Uterus (tissue), 2 donors: ENCODE measurements at regions not wholly inside any gene's neighbourhood (a gene's known extent, or its start where the extent isn't known, plus 50 kb on each side); places are given as distances from the start of the nearest gene placed in this dataset.

ENCODE experiments used
- CTCF ChIP-seq, 4 experiments: fragments of 200-600 bp in 2 of 4; fragments of 450-650 bp in 2 of 4; sonication (generic) in 2 of 4; IDR thresholded peaks; one replicate each; pipeline ENCODE4 v1.5.1; 2016 to 2019; ENCODE audit warnings: antibody characterized with exemption in 4 of 4, mild to moderate bottlenecking in 2 of 4, moderate library complexity in 1 of 4
- POLR2A ChIP-seq, 2 donors: fragments of 450-650 bp; IDR thresholded peaks; one replicate each; pipeline ENCODE4 v1.6.1; 2016; ENCODE audit warnings: antibody characterized with exemption in 2 of 2, mild to moderate bottlenecking in 1 of 2, moderate library complexity in 1 of 2

DNA sequence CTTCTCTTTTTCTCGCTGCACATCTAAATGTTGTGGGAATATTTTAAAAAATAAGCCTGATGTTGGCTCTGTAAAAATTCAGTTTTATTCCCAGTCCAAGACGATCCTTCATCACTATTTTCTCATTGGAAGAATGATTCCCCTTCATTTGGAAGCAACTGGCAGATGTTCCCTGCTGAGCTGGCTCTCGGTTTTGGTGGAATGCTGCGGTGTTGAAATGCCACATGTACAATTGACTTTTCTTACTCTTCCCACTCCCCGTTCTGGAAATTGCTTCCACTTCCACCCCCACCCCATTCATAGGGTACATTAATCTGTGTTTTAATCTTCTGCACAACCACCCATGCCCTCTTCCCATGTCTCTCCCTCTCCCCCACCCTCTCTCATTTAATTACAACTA lies 496.3 kb upstream of the MAP3K7 start:
- TF ChIP-seq POLR2A (IDR thresholded peaks at IDR 0.05) (no peak), CTCF (IDR thresholded peaks at IDR 0.05) (no peak)
